ENCODE measurements at regions not wholly inside any gene's neighbourhood (a gene's known extent, or its start where the extent isn't known, plus 50 kb on each side); places are given as distances from the start of the nearest gene placed in this dataset.

DNA sequence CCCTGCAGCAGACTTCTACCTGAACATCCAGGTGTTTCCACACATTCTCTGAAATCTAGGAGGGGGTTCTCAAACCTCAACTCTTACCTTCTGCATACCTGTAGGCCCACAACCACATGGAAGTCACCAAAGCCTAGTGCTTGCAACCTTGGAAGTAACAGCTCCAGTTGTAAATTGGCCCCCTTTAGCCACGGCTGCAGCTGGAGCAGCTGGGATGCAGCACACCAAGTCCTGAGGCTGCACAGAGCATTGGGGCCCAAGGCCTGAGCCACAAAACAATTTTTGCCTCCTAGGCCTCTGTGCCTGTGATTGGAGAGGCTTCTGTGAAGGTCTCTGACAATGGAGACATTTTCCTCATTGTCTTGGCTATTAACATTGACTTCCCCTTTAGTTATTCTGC is 772.4 kb upstream of the INTU start:
- TF ChIP-seq, protein P1, sequence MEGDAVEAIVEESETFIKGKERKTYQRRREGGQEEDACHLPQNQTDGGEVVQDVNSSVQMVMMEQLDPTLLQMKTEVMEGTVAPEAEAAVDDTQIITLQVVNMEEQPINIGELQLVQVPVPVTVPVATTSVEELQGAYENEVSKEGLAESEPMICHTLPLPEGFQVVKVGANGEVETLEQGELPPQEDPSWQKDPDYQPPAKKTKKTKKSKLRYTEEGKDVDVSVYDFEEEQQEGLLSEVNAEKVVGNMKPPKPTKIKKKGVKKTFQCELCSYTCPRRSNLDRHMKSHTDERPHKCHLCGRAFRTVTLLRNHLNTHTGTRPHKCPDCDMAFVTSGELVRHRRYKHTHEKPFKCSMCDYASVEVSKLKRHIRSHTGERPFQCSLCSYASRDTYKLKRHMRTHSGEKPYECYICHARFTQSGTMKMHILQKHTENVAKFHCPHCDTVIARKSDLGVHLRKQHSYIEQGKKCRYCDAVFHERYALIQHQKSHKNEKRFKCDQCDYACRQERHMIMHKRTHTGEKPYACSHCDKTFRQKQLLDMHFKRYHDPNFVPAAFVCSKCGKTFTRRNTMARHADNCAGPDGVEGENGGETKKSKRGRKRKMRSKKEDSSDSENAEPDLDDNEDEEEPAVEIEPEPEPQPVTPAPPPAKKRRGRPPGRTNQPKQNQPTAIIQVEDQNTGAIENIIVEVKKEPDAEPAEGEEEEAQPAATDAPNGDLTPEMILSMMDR (IDR thresholded peaks at IDR 0.05 in 8 of 11, conservative IDR thresholded peaks at IDR 0.05 in 3 of 11), result no peak
- TF ChIP-seq POLR2A (IDR thresholded peaks at IDR 0.05), result no peak
- TF ChIP-seq POLR2AphosphoS5 (IDR thresholded peaks at IDR 0.05), result no peak

All from spleen (tissue), 7 donors.